ENCODE measurements at regions not wholly inside any gene's neighbourhood (a gene's known extent, or its start where the extent isn't known, plus 50 kb on each side); places are given as distances from the start of the nearest gene placed in this dataset.

- TF ChIP-seq CTCF (IDR thresholded peaks at IDR 0.05 in 8 of 11, conservative IDR thresholded peaks at IDR 0.05 in 3 of 11) (no peak), POLR2A (IDR thresholded peaks at IDR 0.05) (no peak)
These were observed 382.3 kb upstream of the LRRC7 start for GRCh38 chr1:69185378-69185777.
